HEK293 (cell line): ENCODE measurements at regions not wholly inside any gene's neighbourhood (a gene's known extent, or its start where the extent isn't known, plus 50 kb on each side); places are given as distances from the start of the nearest gene placed in this dataset.

ENCODE experiments used
- CTCF ChIA-PET: fragments of 350-600 bp; formaldehyde crosslinking; extraction: SDS; loops from one replicate; lab custom pipeline; 2021; ENCODE audit warnings: antibody characterized with exemption; lab: Yijun Ruan, JAX
- POLR2A ChIA-PET: fragments of 300-600 bp; formaldehyde crosslinking; extraction: SDS; loops from one replicate; lab custom pipeline; 2020; ENCODE audit warnings: antibody characterized with exemption, inconsistent platforms; lab: Yijun Ruan, JAX
- H3K27ac ChIP-seq: fragments of 200-500 bp; sonication (Bioruptor generic); 2 replicates; pipeline ENCODE4 v1.5.1; 2014; ENCODE audit warnings: low read depth, low read length, control low read depth, inconsistent platforms; ENCODE audit errors: extremely low read depth
- H3K36me3 ChIP-seq, 2 experiments: fragments of 200-500 bp in 1 of 2; sonication (Bioruptor generic) in 1 of 2; 1 replicate in 1 of 2; 2 replicates in 1 of 2; pipeline ENCODE4 v1.5.1; 2014 to 2017; ENCODE audit warnings: inconsistent platforms in 2 of 2, low read length in 2 of 2; ENCODE audit not compliant: control insufficient read depth in 2 of 2, insufficient read depth in 1 of 2
- H3K4me1 ChIP-seq: fragments of 200-500 bp; sonication (Bioruptor generic); 2 replicates; pipeline ENCODE4 v1.5.1; 2014; ENCODE audit warnings: mild to moderate bottlenecking, low read length, inconsistent platforms; ENCODE audit not compliant: control insufficient read depth, insufficient read depth
- H3K4me3 ChIP-seq: 2 replicates; pipeline ENCODE4 v1.5.1; 2011; ENCODE audit warnings: low read depth, mild to moderate bottlenecking, control low read depth, low read length, moderate library complexity
- H3K9me3 ChIP-seq: fragments of 200-500 bp; sonication (Bioruptor generic); 2 replicates; pipeline ENCODE4 v1.5.1; 2014; ENCODE audit warnings: low read depth, low read length, inconsistent platforms; ENCODE audit not compliant: control insufficient read depth, insufficient read depth
- BCL11A ChIP-seq: fragments of 450-650 bp; formaldehyde crosslinking; IDR thresholded peaks from 2 replicates; pipeline ENCODE4 v1.5.1; 2016; ENCODE audit warnings: low read depth, missing biosample characterization, missing genetic modification characterization
- BCL11B ChIP-seq: fragments of 450-650 bp; formaldehyde crosslinking; IDR thresholded peaks from 2 replicates; pipeline ENCODE4 v1.5.1; 2016; ENCODE audit warnings: low read depth, missing biosample characterization, missing genetic modification characterization
- GLI2 ChIP-seq: fragments of 450-650 bp; formaldehyde crosslinking; IDR thresholded peaks from 2 replicates; pipeline ENCODE4; 2017; ENCODE audit warnings: missing biosample characterization, missing genetic modification characterization, low read depth, borderline replicate concordance
- SP3 ChIP-seq: fragments of 450-650 bp; formaldehyde crosslinking; IDR thresholded peaks from 2 replicates; pipeline ENCODE4 v1.5.1; 2016; ENCODE audit warnings: missing biosample characterization, missing genetic modification characterization
- ZBTB21 ChIP-seq: fragments of 450-650 bp; formaldehyde crosslinking; IDR thresholded peaks from 2 replicates; pipeline ENCODE4 v1.5.1; 2017; ENCODE audit warnings: missing biosample characterization, missing genetic modification characterization
- ZBTB48 ChIP-seq: fragments of 450-650 bp; formaldehyde crosslinking; IDR thresholded peaks from 2 replicates; pipeline ENCODE4 v1.5.1; 2016; ENCODE audit warnings: missing biosample characterization, missing genetic modification characterization
- ZBTB6 ChIP-seq: fragments of 450-650 bp; formaldehyde crosslinking; IDR thresholded peaks from 2 replicates; pipeline ENCODE4 v1.5.1; 2017; ENCODE audit warnings: missing biosample characterization, missing genetic modification characterization
- ZNF157 ChIP-seq: fragments of 450-650 bp; formaldehyde crosslinking; IDR thresholded peaks from 2 replicates; pipeline ENCODE4 v1.5.1; 2016; ENCODE audit warnings: missing biosample characterization, missing genetic modification characterization
- ZNF19 ChIP-seq: fragments of 450-650 bp; formaldehyde crosslinking; IDR thresholded peaks from 2 replicates; pipeline ENCODE4; 2016; ENCODE audit warnings: missing biosample characterization, missing genetic modification characterization, low read depth
- ZNF239 ChIP-seq: fragments of 450-650 bp; formaldehyde crosslinking; IDR thresholded peaks from 2 replicates; pipeline ENCODE4 v1.5.1; 2016; ENCODE audit warnings: missing biosample characterization, missing genetic modification characterization
- ZNF324 ChIP-seq: fragments of 450-650 bp; formaldehyde crosslinking; IDR thresholded peaks from 2 replicates; pipeline ENCODE4 v1.5.1; 2016; ENCODE audit warnings: missing biosample characterization, missing genetic modification characterization
- ZNF391 ChIP-seq: fragments of 450-650 bp; formaldehyde crosslinking; IDR thresholded peaks from 2 replicates; pipeline ENCODE4 v1.5.1; 2016; ENCODE audit warnings: low read depth, missing biosample characterization, missing genetic modification characterization, borderline replicate concordance
- ZNF394 ChIP-seq: fragments of 450-650 bp; formaldehyde crosslinking; IDR thresholded peaks from 2 replicates; pipeline ENCODE4 v1.5.1; 2016; ENCODE audit warnings: missing biosample characterization, missing genetic modification characterization, mild to moderate bottlenecking, moderate library complexity, borderline replicate concordance
- ZNF423 ChIP-seq: fragments of 450-650 bp; formaldehyde crosslinking; IDR thresholded peaks from 2 replicates; pipeline ENCODE4 v1.5.1; 2016; ENCODE audit warnings: missing biosample characterization, missing genetic modification characterization
- ZNF426 ChIP-seq: fragments of 450-650 bp; formaldehyde crosslinking; IDR thresholded peaks from 2 replicates; pipeline ENCODE4 v1.5.1; 2017; ENCODE audit warnings: missing biosample characterization, missing genetic modification characterization, mild to moderate bottlenecking, inconsistent platforms, moderate library complexity
- ZNF449 ChIP-seq: fragments of 450-650 bp; formaldehyde crosslinking; IDR thresholded peaks from 2 replicates; pipeline ENCODE4 v1.5.1; 2017; ENCODE audit warnings: missing biosample characterization, mild to moderate bottlenecking, missing genetic modification characterization, moderate library complexity
- ZNF510 ChIP-seq: fragments of 450-650 bp; formaldehyde crosslinking; IDR thresholded peaks from 2 replicates; pipeline ENCODE4 v1.5.1; 2018; ENCODE audit warnings: mild to moderate bottlenecking, missing genetic modification characterization, missing biosample characterization; ENCODE audit not compliant: insufficient replicate concordance
- ZNF571 ChIP-seq: fragments of 450-650 bp; formaldehyde crosslinking; IDR thresholded peaks from 2 replicates; pipeline ENCODE4 v1.5.0; 2017; ENCODE audit warnings: missing biosample characterization, missing genetic modification characterization
- ZNF596 ChIP-seq: fragments of 450-650 bp; IDR thresholded peaks from 2 replicates; pipeline ENCODE4 v1.5.0; 2018; ENCODE audit warnings: missing biosample characterization, mild to moderate bottlenecking, missing genetic modification characterization, moderate library complexity
- ZNF701 ChIP-seq: fragments of 450-650 bp; formaldehyde crosslinking; IDR thresholded peaks from 2 replicates; pipeline ENCODE4 v1.5.1; 2016; ENCODE audit warnings: missing biosample characterization, missing genetic modification characterization
- ZNF837 ChIP-seq: fragments of 450-650 bp; formaldehyde crosslinking; IDR thresholded peaks from 2 replicates; pipeline ENCODE4 v1.5.1; 2016; ENCODE audit warnings: missing biosample characterization, missing genetic modification characterization
- TF ChIP-seq, protein P1 (sequence below): fragments of 450-650 bp; formaldehyde crosslinking; IDR thresholded peaks from 2 replicates; pipeline ENCODE4 v1.5.1; 2016; ENCODE audit warnings: missing biosample characterization, missing genetic modification characterization
- TF ChIP-seq, protein P2 (sequence below): fragments of 450-650 bp; formaldehyde crosslinking; IDR thresholded peaks from 2 replicates; pipeline ENCODE4 v1.5.1; 2016; ENCODE audit warnings: missing biosample characterization, missing genetic modification characterization
- TF ChIP-seq, protein P3 (sequence below): fragments of 450-650 bp; formaldehyde crosslinking; IDR thresholded peaks from 2 replicates; pipeline ENCODE4 v1.5.1; 2016; ENCODE audit warnings: missing biosample characterization, missing genetic modification characterization, low read depth

- TF ChIP-seq ZNF571 (tag by site-specific recombination) (no peak), ZNF423 (tag by site-specific recombination) (no peak), ZNF701 (tag by site-specific recombination) (no peak), SP3 (tag by site-specific recombination) (no peak), ZNF19 (tag by site-specific recombination) (no peak), GLI2 (tag by site-specific recombination) (no peak), ZNF324 (tag by site-specific recombination) (no peak), ZBTB6 (tag by site-specific recombination) (no peak)
- TF ChIP-seq, protein P1, sequence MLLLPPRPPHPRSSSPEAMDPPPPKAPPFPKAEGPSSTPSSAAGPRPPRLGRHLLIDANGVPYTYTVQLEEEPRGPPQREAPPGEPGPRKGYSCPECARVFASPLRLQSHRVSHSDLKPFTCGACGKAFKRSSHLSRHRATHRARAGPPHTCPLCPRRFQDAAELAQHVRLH (tag by site-specific recombination), result no peak
Measured at GRCh38 chr1:29506678-29507225, 270.4 kb downstream of the PTPRU start (continued).

DNA sequence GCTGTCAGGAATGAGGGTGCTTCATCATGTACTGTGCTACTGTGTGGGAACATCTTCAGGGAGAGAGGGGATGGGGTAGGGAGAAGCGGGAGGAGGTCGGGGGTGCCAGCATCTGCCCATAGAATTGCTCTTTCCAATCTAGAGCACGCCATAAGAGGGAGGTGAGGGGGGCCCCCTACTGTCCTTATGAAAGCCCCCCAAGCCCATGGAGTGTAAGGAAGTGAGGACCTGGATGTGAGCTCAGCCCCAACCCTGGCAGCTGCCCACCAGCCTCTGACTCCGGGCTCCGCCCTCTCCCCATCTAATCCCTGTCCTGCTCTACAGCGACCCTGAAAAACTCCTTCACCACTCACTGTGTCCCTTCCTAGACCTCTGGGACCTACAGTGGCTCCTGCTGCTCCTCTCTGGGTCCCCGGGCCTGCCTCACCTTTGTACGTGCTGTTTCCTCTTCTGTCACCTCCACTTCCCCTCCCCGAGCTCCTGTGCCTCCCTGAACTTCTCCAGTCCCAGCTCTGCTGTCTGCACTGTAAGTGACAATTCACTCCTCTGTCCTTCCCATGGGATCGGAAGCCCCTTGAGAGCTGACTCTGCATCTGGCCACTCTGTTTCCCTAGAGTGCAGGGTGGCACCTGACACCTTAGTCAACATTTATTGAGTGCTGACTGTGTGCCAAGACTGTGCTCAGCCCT is 269.4 kb downstream of the PTPRU start:
- Histone ChIP-seq H3K36me3 (no peaks in the 10 kb centered on the region), H3K27ac (no peak overlapping the region), H3K4me3 (no peak overlapping the region), H3K4me1 (no peaks in the 10 kb centered on the region), H3K9me3 (no peaks in the 10 kb centered on the region)
- TF ChIP-seq BCL11A (tag by site-specific recombination) (no peak), ZNF510 (no peak), BCL11B (no peak), ZNF837 (tag by site-specific recombination) (no peak), ZNF449 (tag by site-specific recombination) (no peak), ZNF391 (no peak), ZNF596 (tag by site-specific recombination) (no peak), ZBTB21 (tag by site-specific recombination) (no peak), ZBTB48 (tag by site-specific recombination) (no peak), ZNF426 (tag by site-specific recombination) (no peak), ZNF394 (tag by site-specific recombination) (no peak), ZNF571 (tag by site-specific recombination) (no peak), ZNF239 (no peak), ZNF157 (tag by site-specific recombination) (no peak)
- TF ChIP-seq, protein P2, sequence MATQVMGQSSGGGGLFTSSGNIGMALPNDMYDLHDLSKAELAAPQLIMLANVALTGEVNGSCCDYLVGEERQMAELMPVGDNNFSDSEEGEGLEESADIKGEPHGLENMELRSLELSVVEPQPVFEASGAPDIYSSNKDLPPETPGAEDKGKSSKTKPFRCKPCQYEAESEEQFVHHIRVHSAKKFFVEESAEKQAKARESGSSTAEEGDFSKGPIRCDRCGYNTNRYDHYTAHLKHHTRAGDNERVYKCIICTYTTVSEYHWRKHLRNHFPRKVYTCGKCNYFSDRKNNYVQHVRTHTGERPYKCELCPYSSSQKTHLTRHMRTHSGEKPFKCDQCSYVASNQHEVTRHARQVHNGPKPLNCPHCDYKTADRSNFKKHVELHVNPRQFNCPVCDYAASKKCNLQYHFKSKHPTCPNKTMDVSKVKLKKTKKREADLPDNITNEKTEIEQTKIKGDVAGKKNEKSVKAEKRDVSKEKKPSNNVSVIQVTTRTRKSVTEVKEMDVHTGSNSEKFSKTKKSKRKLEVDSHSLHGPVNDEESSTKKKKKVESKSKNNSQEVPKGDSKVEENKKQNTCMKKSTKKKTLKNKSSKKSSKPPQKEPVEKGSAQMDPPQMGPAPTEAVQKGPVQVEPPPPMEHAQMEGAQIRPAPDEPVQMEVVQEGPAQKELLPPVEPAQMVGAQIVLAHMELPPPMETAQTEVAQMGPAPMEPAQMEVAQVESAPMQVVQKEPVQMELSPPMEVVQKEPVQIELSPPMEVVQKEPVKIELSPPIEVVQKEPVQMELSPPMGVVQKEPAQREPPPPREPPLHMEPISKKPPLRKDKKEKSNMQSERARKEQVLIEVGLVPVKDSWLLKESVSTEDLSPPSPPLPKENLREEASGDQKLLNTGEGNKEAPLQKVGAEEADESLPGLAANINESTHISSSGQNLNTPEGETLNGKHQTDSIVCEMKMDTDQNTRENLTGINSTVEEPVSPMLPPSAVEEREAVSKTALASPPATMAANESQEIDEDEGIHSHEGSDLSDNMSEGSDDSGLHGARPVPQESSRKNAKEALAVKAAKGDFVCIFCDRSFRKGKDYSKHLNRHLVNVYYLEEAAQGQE, result no peak
- TF ChIP-seq, protein P3, sequence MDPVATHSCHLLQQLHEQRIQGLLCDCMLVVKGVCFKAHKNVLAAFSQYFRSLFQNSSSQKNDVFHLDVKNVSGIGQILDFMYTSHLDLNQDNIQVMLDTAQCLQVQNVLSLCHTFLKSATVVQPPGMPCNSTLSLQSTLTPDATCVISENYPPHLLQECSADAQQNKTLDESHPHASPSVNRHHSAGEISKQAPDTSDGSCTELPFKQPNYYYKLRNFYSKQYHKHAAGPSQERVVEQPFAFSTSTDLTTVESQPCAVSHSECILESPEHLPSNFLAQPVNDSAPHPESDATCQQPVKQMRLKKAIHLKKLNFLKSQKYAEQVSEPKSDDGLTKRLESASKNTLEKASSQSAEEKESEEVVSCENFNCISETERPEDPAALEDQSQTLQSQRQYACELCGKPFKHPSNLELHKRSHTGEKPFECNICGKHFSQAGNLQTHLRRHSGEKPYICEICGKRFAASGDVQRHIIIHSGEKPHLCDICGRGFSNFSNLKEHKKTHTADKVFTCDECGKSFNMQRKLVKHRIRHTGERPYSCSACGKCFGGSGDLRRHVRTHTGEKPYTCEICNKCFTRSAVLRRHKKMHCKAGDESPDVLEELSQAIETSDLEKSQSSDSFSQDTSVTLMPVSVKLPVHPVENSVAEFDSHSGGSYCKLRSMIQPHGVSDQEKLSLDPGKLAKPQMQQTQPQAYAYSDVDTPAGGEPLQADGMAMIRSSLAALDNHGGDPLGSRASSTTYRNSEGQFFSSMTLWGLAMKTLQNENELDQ, result no peak
- POLR2A ChIA-PET, result interaction anchor here (0.6 kb wide), 1 partner anchor 1274 kb away, joined by 5 read pairs; no protein-coding TSS in a partner anchor
- CTCF ChIA-PET, result no interaction called here
